Erythroblast (primary cell): ENCODE measurements at regions not wholly inside any gene's neighbourhood (a gene's known extent, or its start where the extent isn't known, plus 50 kb on each side); places are given as distances from the start of the nearest gene placed in this dataset.

Source experiments
- GATA1 ChIP-seq: IDR thresholded peaks from 2 replicates; pipeline ENCODE4 v1.6.1; 2011; ENCODE audit warnings: low read depth, mild to moderate bottlenecking, control low read depth, low read length, moderate library complexity
- POLR2A ChIP-seq: IDR thresholded peaks from 2 replicates; pipeline ENCODE4 v1.6.1; 2011; ENCODE audit warnings: mild to moderate bottlenecking, low read length

DNA sequence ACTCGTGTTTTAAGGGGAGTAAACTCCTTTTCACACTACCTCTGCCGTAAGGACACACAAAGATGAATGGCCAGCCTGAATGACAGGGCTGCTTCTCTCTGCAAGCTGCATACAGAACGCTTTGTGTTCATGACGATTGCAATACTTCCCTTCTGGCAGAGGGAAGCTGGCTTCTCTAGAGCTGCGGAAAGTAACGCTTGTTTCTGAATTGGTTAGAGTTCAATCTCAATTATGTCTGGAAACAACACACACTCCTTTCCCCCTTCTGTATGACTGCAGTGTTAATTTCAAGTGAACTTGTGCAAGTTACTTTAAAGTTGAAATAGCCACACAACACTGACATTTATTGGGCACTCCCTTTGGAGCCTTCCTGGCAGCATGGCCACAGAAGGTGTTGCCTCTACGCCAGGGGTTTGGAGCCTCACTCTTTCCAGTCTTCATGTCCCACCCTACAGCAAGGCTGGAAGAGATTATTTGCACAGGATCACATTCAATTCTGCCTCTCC is 242.6 kb downstream of the NDFIP2 start:
- TF ChIP-seq POLR2A (no peak), GATA1 (no peak)
